Nucleus accumbens (tissue), 56 donors: ENCODE measurements at regions not wholly inside any gene's neighbourhood (a gene's known extent, or its start where the extent isn't known, plus 50 kb on each side); places are given as distances from the start of the nearest gene placed in this dataset.

Experiments used
- DNase-seq, 56 donors: peaks; one replicate each; lab custom pipeline; 2025; lab: John Stamatoyannopoulos, UW

DNA sequence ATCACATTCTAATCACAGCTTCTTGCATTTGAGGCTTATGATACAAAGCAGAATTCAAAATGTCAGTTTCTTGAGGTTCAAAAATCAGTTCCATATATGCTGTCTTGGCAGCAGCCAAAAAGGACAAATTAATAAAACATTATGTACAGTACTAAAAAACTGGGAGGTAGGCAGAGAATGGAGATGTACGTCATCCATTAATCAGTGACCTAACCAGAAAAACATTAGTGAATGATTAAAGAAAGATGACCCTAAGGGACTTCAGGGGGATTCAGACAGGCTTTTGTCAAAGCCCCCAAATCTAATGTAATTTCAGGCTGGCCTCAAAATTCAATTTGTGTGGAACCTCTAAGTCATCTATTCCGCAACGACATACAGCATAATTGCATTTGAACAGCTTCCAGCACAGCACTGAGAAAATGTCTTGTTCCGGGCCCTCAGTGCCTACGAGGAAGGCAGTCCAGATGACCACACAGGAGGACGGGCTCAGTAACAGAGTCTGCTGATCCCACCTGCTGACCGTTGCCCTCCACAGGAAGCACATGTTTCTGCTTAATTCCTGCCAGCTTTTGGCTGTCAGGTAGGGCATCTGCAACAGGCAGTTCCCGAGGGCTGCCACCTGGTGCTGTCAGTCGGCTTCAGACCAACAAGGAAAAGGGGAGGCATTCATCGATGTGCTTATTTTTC lies 83.8 kb upstream of the HHIP start:
- DNase-seq: no peak

DNA sequence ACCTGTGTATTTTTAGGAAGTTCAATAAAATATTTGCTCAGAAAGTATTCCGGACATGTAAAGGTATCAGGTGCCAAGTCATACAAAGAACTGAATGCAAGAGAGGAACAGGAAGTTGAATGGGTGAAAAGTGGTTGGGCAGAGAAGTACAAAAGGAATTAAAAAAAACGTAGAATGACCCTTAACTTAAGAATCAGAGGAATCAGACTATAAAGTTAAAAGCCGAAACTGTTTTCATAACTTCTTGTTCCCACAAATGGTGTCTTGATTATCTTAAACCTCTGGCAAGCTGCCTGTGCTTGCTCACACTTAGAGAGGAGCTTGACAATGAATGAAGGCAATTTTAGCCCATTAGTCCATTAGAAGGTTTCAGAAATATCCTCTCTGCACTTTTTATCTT lies 81.6 kb upstream of the HHIP start:
- DNase-seq: no peak

DNA sequence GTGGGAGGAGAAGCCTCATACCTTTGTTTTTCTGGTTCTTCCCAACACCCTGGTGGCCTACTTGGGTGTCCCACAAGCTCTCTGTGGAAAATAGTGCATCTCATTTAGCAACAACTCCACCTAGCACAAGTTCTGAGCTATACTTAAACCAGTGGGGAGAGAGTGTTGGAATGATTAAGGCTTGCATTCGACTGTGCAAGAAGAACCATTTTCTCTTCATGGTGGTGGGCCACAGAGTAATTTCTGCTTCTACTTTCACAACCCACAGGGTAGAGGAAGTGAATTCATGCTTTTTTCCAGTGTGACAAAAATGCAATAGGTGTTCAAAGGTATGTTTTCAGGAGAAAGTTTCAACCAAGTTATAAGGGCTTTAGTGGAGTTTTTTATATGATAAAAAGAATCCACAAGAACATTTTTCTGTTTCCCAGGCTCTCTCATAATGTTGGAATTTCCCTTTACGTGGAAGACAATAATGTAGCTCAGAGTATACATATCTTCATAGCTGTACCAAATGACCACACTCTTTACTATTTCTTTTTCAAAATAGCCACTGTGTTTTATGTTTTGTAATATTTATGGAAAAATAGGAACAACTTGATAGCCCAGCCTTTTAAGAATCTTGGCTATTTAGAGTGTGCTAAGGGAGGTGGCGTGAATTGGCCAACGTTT lies 80.3 kb upstream of the HHIP start:
- DNase-seq: no peak

DNA sequence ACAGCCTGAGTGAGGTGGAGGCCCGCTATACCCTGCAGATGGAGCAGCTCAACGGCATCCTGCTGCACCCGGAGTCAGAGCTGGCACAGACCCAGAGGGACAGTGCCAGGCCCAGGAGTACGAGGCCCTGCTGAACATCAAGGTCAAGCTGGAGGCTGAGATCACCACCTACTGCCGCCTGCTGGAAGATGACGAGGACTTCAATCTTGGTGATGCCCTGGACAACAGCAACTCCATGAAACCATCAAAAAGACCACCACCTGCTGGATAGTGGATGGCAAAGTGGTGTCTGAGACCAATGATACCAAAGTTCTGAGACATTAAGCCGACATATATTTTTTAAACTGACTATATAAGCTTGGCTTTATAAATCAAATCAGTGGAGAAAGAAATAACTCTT lies 73.3 kb upstream of the HHIP start:
- DNase-seq: no peak

DNA sequence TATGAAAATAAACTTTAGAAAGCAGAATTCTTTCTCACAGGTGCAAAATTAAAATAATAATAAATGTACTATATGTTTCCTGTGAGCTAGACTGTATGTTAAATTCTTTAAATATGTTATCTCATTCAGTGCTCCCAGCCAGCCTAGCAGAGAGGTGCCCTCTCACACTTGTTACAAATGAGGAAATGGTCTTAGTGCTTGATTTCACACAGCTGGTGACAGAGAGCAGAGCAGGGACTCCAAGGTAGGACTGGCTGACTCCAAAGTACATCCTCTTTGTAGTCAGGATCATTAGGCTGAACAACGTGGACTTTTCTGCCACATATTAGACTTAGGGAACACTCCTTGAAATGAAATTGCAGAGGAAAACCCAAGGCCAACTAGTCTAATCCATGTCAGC lies 72.0 kb upstream of the HHIP start:
- DNase-seq: no peak

DNA sequence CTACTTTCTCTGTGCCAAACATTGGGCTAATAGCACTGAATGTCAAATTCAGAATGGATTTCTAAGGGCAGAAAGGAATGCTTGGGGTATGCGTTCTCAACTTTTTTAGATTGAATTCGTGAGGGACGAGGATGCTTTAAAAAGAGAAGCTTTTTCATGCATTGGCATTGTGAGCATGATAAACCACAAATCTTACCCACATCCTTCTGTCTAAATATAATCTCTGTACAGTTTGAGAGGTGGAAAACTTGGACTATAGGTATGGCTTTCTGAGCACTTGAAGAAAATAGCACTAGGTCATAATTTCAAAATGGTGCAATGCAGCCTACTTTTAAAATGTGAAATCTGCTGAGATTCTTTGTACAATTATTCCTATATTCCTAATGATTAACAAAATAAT lies 71.4 kb upstream of the HHIP start:
- DNase-seq: no peak

DNA sequence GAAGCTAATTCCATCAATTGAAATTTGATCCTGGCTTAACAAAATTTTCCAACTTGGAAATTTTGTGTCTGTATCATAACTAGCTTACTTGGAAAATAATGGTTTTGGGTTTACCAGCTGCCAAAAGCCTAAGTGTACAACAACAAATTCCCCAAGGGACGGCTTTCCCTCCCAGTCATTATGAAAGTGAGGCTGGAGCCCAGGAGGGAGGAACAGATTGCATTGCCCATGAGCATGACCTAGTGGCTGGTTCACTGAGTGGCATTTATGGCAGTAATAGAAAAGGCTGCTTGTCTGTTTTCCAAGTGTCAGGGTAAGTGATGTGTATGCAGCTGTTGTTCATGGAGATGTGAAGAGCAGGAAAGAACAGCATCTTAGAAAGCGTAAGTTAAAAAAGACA lies 70.8 kb upstream of the HHIP start:
- DNase-seq: peak in 30 of 56 donors; percentile 1 to 45 (median 18)

DNA sequence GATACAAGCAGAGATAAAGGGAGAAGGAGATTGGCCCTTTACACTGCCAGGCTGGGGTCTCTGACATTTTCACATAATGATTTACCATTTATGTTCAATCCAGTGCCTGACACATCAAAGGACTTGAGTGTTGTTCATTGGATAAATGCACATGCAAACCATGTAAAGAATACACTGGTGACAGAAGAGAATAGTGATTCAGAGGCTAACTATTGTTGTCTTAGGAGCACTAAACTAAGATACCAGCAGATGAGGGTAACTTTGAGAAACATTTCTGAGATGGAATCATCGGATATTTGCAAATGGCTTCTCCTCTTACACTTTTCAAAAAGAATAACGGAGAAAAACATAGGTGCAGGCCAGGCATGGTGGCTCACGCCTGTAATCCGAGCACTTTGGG lies 67.3 kb upstream of the HHIP start:
- DNase-seq: no peak

DNA sequence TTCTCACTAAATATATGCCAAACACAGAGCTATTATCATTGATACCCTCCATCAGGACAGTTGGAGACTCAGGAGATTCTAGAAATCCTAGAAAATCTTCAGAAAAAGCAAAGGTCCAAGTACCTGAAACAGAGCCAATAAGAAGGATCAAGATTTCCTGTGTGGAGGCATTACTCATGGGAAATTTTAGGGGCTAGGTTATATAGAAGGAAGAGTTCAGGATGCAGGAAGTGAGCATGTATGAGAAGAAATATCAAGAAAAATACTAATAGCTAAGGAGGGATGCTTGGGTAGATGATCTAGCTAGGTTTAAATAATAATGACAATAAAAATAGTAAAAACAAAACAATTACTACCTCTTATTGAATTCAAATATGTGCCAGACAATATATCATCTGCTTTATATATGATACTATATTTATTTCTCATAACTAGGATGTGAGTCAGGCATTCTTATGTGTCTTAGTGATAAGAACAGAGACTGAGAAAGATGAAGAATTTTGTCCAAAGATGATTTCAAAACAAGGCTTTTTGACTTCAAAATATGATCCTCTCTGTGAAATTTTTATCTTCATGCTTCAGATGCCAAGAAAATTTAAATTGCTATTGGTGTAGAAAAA lies 66.4 kb upstream of the HHIP start:
- DNase-seq: no peak

DNA sequence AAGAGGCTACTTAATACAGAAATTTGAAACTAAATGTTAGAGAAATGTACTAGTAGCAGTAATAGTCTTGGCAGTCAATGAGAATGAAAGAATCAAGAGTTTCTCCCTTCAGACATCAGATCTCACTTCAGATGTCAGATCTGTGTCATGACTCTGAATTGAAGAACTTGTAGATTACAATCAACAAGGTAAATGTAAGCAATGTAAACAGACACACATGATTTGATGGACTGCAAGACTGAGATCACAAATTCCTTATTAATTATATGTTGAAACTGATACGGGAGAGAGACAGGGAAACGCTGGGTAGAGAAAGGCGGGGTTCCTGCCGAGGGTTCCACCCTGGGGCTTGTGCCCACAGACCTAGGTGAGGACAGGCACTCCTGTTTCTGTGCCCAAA lies 65.5 kb upstream of the HHIP start:
- no peak for DNase-seq

DNA sequence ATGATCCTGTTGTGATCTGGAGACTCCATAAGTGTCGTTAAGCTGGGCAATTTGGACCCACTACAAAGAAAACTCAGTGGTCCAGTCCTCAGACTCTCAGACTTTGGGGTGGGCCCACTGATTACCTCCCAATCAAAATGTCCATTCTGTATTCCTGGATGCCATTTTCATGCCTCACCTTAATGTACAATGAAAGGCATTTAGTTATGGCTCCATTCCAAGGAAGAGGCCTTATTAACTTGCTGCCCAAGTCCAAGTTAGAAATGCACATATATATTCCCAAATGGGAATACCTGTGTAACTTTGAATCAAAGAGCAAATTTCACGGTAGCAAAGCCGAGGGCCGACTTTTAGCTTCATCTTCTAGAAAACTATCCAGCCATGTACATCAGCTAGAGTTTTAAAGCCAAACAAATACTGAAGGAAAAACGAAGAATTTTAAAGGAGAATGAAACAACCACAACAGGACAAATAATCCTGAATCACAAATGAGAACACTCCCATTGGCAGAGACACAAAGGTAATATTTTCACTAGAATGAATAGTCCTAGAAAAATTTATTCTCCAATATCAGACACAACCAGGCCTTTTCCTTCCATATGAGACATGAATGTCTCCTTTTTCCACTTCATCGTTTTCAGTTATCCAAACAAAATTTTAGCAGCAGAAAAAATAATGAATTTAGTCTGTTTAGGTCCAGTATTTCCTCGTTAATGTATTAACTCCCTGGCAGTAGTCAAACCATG lies 63.7 kb upstream of the HHIP start:
- no peak for DNase-seq

DNA sequence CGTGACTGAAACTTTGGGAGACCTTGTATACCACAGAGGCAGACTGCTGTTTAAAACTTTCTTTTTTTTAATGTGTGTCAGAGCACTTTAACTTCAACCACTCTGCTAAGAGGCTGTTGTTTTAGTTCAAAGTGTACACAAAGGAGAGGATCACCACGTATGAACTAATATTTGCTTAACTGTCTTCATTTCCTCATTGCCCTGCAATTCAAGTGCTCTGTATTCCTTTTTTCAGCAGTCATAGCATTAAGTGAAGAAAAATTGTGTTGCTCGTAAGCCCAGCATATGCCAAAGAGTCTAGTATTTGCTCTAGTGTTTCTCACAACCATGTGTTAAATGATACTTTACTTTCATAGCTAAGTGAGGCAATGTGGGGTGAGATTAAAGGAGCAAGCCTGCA lies 63.0 kb upstream of the HHIP start:
- no peak for DNase-seq

DNA sequence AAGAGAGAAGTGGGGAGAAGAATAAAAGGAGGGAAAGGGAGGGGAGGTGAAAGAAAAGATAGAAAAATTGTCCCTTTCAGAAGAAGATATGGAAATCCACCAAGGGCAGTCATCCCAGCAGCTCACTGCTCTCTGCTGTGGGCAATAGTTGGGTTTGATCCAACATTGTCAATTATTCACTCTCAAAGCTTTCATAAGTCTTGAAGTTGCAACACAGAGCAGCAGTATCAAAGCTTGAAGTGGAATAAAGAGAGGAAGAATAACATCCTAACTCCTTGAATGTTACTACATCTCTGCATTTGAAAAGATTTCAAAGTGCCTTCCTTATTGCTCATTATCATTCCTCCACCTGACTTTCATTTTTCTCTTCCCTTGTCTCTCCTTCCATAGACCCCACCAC lies 62.3 kb upstream of the HHIP start:
- DNase-seq: no peak

DNA sequence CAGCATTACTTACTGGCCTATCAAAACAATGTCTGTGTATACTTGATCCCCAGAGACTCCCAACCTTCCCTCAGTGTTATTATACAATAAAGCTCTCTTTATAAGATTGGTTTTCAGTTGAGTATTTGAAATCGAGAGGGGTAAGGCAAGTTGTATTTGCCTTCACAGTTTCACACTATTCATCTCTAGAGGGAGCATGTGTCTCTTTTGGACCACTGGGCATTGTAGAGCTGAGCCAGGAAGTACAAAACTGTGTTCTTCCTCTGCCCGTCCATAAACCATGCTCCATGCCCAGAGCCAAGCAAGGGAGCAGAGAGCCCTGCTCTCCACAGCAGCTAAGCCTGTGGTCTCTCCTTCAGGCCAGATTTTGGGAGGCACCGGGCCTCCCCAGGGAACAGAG lies 61.5 kb upstream of the HHIP start:
- DNase-seq: peak in 1 of 56 donors; percentile 3

DNA sequence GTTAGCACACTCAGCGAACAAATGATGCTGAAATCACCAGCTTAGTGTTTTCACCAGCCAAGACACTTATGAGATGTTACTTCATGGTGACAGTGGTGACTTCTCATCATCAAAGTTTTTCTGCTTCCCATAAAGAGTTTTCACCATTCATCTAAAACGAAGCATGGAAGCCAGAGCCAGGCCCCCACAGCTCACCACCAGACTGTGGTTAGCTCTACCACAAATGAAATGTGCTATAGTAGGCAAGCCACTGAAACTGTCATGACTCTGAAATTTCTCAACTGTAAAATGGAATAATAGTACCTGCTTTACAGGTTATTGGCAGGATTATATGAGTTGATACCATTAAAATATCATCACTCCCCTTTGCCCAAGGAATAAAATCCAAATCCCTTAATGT lies 56.4 kb upstream of the HHIP start:
- no peak for DNase-seq

DNA sequence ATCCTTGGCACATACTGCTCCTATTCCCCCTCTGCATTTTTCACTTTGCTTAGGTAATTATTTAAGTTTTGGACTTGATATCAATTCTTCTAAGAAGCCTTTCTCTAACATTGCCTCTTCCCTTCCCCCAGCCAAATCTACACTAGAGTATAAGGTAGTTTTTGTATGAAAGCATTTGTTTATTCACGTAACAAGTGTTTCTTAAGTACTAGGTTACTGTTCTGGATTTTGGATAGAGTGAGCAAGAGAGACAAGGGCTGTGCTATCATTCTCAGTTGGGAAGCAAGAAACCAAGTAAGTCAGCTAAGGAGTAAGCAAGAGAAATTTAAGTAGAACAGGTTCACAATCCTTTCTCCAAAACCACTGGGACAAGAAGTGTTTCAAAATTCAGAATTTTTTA lies 55.9 kb upstream of the HHIP start:
- no peak for DNase-seq

DNA sequence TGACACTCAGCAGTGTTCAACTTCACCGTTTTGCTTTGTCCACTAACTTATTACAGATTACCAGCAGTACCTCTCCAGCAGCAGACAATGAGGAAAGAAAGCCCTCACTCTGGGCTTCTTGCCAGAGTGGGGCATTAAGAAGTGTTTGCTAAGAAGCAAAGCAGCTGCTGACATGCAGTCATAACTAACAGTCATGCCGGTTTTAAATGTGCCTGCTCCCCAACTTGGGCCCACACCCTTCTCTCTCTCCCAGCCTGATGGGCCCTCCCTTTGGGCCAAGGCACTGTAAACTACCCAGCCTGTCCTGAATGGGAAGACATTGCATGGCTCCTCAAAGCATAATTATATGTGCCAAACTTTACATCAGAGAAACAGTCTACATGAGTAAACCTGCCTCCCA lies 54.6 kb upstream of the HHIP start:
- DNase-seq: no peak

DNA sequence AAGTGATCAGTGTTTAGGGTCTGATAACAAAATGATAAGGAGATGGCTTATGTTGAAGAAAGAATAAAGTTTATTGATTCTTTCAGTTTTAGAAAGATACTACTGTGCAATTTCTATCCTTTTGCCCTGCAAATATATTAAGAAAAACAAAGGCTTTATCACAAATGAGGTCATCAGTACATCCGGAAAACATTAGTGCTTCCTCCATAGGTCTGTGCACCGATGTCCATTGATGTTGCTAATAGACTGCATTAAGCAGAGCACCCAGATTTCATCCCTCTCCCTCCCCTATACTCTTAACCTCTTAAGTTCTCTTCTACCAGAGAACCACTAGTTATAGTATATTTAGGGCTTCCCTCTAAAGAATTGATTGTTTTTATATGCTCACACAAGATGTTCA lies 53.7 kb upstream of the HHIP start:
- no peak for DNase-seq

DNA sequence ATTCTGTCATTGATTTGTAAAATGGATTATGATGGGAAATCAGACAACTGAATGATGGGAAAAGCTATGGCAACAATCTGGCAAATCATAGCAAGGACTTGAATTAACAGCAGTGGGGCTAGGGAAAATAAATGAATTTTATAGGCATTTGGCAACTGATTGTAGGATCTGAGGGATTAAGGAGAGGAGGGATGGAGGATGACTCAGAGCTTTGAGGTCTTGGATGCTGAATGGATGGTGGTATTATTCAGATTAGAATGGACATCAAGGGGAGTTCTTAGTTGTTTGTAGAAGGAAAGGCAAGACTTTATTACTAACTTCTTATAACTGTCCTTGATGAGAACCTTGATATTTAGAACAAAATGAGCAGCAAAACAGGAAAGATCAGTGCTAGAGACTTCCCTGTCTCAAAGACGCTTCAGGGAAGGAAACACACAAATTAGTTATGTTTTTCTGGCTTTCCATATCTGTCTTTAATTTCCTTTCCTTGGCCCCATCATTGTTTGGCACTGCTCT lies 51.4 kb upstream of the HHIP start:
- no peak for DNase-seq

DNA sequence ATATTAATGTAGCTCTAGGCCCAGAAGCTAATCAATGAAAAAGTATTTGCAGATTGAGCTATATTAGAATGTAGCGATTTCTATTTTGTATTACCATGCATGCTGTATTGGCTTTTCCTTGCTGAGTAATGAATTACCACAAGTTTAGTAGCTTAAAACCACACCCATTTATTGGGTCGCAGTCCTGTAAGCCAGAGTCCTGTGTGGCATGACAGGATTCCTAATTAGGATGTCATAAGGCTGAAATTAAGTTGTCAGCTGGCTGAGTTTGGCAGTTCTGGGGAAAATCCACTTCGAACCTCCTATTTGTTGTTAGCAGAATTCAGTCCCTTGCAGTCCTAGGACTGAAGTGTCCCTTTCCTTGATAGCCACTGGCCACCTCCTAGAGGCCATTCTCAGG lies 50.3 kb upstream of the HHIP start:
- DNase-seq: no peak
